ENCODE measurements at regions not wholly inside any gene's neighbourhood (a gene's known extent, or its start where the extent isn't known, plus 50 kb on each side); places are given as distances from the start of the nearest gene placed in this dataset.

DNA sequence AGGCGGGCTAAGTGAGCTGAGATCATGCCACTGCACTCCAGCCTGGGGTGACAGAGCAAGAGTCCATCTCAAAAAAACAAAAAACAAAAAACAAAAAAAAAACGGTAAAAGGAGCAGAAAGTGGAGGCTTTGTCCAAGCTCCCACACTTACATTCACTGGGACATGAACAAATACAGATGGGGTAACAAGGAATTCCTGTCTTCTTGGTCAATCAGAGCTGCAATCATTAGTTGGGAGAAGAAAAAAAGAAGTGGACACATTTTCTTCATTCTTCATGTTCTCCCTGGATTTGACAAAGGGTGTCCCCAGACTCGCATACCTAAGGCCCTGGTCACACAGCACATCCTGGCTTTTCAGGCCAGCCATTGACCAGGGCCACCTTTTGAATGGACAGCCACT is 124.6 kb downstream of the SOCS6 start:
- ATAC-seq (no peak), DNase-seq (ENCODE audit: low spot score) (no peak)
- H3K9me3 Mint-ChIP-seq = peaks cover 4% of the 10 kb centered on the region; the same call in 1 of the 2 replicates
- POLR2A ChIA-PET = interaction anchor here (0.6 kb wide), 1 partner anchor 867 kb away, joined by 3 read pairs; no protein-coding TSS in a partner anchor
- no peak overlapping the region for H3K4me3 Mint-ChIP-seq
- CTCF ChIA-PET = interaction anchor here (0.8 kb wide), 1 partner anchor 21 kb away, joined by 3 read pairs; no protein-coding TSS in a partner anchor
- H3K27me3 Mint-ChIP-seq (ENCODE audit: low read depth) = no peaks in the 10 kb centered on the region
- TF ChIP-seq PRRX2 (CRISPR knock-in tag; IDR thresholded peaks at IDR 0.05) (no peak), NR2C2 (CRISPR knock-in tag; IDR thresholded peaks at IDR 0.05) (no peak), NFYB (CRISPR knock-in tag; conservative IDR thresholded peaks at IDR 0.05; ENCODE audit: low read depth) (no peak), ZNF423 (CRISPR knock-in tag; IDR thresholded peaks at IDR 0.05) (no peak), HMGA2 (CRISPR knock-in tag; IDR thresholded peaks at IDR 0.05) (no peak), SOX15 (CRISPR knock-in tag; IDR thresholded peaks at IDR 0.05) (no peak), ZNF263 (CRISPR knock-in tag; IDR thresholded peaks at IDR 0.05; ENCODE audit: low read depth) (no peak), MXD4 (CRISPR knock-in tag; IDR thresholded peaks at IDR 0.05; ENCODE audit: borderline replicate concordance) (no peak), SMAD4 (CRISPR knock-in tag; IDR thresholded peaks at IDR 0.05) (no peak)
- TF ChIP-seq, protein P1, sequence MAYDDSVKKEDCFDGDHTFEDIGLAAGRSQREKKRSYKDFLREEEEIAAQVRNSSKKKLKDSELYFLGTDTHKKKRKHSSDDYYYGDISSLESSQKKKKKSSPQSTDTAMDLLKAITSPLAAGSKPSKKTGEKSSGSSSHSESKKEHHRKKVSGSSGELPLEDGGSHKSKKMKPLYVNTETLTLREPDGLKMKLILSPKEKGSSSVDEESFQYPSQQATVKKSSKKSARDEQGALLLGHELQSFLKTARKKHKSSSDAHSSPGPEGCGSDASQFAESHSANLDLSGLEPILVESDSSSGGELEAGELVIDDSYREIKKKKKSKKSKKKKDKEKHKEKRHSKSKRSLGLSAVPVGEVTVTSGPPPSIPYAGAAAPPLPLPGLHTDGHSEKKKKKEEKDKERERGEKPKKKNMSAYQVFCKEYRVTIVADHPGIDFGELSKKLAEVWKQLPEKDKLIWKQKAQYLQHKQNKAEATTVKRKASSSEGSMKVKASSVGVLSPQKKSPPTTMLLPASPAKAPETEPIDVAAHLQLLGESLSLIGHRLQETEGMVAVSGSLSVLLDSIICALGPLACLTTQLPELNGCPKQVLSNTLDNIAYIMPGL (CRISPR knock-in tag; IDR thresholded peaks at IDR 0.05) = no peak
- TF ChIP-seq, protein P2, sequence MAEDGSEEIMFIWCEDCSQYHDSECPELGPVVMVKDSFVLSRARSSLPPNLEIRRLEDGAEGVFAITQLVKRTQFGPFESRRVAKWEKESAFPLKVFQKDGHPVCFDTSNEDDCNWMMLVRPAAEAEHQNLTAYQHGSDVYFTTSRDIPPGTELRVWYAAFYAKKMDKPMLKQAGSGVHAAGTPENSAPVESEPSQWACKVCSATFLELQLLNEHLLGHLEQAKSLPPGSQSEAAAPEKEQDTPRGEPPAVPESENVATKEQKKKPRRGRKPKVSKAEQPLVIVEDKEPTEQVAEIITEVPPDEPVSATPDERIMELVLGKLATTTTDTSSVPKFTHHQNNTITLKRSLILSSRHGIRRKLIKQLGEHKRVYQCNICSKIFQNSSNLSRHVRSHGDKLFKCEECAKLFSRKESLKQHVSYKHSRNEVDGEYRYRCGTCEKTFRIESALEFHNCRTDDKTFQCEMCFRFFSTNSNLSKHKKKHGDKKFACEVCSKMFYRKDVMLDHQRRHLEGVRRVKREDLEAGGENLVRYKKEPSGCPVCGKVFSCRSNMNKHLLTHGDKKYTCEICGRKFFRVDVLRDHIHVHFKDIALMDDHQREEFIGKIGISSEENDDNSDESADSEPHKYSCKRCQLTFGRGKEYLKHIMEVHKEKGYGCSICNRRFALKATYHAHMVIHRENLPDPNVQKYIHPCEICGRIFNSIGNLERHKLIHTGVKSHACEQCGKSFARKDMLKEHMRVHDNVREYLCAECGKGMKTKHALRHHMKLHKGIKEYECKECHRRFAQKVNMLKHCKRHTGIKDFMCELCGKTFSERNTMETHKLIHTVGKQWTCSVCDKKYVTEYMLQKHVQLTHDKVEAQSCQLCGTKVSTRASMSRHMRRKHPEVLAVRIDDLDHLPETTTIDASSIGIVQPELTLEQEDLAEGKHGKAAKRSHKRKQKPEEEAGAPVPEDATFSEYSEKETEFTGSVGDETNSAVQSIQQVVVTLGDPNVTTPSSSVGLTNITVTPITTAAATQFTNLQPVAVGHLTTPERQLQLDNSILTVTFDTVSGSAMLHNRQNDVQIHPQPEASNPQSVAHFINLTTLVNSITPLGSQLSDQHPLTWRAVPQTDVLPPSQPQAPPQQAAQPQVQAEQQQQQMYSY (CRISPR knock-in tag; IDR thresholded peaks at IDR 0.05) = no peak
- TF ChIP-seq, protein P3, sequence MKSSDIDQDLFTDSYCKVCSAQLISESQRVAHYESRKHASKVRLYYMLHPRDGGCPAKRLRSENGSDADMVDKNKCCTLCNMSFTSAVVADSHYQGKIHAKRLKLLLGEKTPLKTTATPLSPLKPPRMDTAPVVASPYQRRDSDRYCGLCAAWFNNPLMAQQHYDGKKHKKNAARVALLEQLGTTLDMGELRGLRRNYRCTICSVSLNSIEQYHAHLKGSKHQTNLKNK (CRISPR knock-in tag; IDR thresholded peaks at IDR 0.05) = no peak
- H3K4me1 Mint-ChIP-seq = no peaks in the 10 kb centered on the region
- no peak overlapping the region for H3K27ac Mint-ChIP-seq
- no peaks in the 10 kb centered on the region for H3K36me3 Mint-ChIP-seq

DNA sequence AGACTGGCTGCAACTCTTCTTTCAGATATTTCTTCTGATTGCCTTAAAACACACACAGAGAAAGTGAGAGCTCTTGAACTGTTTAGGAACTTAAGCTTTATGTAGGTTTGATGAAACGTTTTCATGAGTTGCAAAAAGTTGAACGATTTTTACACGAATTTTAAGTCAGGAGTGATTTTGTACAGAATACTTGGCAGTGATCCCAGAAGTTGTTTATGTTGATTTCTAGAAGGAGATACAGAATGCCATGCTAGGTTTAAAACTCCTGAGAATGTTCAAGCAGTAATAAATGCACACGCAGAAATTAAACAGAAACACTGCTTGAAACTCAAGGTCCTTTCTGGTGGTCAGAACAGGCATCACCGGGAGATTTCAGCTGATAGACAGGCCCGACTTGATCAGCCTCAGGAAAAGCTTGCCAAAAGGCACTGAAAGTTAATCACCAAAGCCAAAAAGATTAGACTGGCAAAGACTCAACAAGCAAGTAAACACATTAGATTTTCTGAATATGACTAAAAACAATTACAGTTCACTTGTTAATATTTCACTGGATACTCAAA is 123.1 kb downstream of the SOCS6 start:
- no peak overlapping the region for H3K27ac Mint-ChIP-seq
- no peaks in the 10 kb centered on the region for H3K27me3 Mint-ChIP-seq (ENCODE audit: low read depth)
- no peak overlapping the region for H3K4me3 Mint-ChIP-seq
- H3K4me1 Mint-ChIP-seq = no peaks in the 10 kb centered on the region
- ChIA-PET POLR2A (no interaction called here), CTCF (no interaction called here)
- H3K36me3 Mint-ChIP-seq = no peaks in the 10 kb centered on the region
- DNase-seq (ENCODE audit: low spot score) (no peak), ATAC-seq (no peak)
- H3K9me3 Mint-ChIP-seq = peaks cover 5% of the 10 kb centered on the region; the same call in 1 of the 2 replicates
- TF ChIP-seq ESRRA (CRISPR knock-in tag; IDR thresholded peaks at IDR 0.05; ENCODE audit: borderline replicate concordance) (no peak), EMX1 (CRISPR knock-in tag; IDR thresholded peaks at IDR 0.05) (no peak), ZNF671 (CRISPR knock-in tag; IDR thresholded peaks at IDR 0.05) (no peak), NFATC4 (CRISPR knock-in tag; IDR thresholded peaks at IDR 0.05) (no peak), NFE2L1 (CRISPR knock-in tag; IDR thresholded peaks at IDR 0.05) (no peak), FOXP1 (CRISPR knock-in tag; IDR thresholded peaks at IDR 0.05; ENCODE audit: borderline replicate concordance) (no peak), NR1H2 (CRISPR knock-in tag; IDR thresholded peaks at IDR 0.05) (no peak), CREB1 (CRISPR knock-in tag; IDR thresholded peaks at IDR 0.05) (no peak)
- TF ChIP-seq, protein P4, sequence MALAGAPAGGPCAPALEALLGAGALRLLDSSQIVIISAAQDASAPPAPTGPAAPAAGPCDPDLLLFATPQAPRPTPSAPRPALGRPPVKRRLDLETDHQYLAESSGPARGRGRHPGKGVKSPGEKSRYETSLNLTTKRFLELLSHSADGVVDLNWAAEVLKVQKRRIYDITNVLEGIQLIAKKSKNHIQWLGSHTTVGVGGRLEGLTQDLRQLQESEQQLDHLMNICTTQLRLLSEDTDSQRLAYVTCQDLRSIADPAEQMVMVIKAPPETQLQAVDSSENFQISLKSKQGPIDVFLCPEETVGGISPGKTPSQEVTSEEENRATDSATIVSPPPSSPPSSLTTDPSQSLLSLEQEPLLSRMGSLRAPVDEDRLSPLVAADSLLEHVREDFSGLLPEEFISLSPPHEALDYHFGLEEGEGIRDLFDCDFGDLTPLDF (CRISPR knock-in tag; IDR thresholded peaks at IDR 0.05) = no peak
- TF ChIP-seq, protein P5, sequence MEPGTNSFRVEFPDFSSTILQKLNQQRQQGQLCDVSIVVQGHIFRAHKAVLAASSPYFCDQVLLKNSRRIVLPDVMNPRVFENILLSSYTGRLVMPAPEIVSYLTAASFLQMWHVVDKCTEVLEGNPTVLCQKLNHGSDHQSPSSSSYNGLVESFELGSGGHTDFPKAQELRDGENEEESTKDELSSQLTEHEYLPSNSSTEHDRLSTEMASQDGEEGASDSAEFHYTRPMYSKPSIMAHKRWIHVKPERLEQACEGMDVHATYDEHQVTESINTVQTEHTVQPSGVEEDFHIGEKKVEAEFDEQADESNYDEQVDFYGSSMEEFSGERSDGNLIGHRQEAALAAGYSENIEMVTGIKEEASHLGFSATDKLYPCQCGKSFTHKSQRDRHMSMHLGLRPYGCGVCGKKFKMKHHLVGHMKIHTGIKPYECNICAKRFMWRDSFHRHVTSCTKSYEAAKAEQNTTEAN (CRISPR knock-in tag; IDR thresholded peaks at IDR 0.05) = no peak
- TF ChIP-seq, protein P6, sequence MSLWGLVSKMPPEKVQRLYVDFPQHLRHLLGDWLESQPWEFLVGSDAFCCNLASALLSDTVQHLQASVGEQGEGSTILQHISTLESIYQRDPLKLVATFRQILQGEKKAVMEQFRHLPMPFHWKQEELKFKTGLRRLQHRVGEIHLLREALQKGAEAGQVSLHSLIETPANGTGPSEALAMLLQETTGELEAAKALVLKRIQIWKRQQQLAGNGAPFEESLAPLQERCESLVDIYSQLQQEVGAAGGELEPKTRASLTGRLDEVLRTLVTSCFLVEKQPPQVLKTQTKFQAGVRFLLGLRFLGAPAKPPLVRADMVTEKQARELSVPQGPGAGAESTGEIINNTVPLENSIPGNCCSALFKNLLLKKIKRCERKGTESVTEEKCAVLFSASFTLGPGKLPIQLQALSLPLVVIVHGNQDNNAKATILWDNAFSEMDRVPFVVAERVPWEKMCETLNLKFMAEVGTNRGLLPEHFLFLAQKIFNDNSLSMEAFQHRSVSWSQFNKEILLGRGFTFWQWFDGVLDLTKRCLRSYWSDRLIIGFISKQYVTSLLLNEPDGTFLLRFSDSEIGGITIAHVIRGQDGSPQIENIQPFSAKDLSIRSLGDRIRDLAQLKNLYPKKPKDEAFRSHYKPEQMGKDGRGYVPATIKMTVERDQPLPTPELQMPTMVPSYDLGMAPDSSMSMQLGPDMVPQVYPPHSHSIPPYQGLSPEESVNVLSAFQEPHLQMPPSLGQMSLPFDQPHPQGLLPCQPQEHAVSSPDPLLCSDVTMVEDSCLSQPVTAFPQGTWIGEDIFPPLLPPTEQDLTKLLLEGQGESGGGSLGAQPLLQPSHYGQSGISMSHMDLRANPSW (CRISPR knock-in tag; conservative IDR thresholded peaks at IDR 0.05; ENCODE audit: low read depth) = no peak
- TF ChIP-seq, protein P7, sequence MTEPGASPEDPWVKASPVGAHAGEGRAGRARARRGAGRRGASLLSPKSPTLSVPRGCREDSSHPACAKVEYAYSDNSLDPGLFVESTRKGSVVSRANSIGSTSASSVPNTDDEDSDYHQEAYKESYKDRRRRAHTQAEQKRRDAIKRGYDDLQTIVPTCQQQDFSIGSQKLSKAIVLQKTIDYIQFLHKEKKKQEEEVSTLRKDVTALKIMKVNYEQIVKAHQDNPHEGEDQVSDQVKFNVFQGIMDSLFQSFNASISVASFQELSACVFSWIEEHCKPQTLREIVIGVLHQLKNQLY (CRISPR knock-in tag; IDR thresholded peaks at IDR 0.05) = no peak
